OCI-LY7 (cell line): ENCODE measurements at regions not wholly inside any gene's neighbourhood (a gene's known extent, or its start where the extent isn't known, plus 50 kb on each side); places are given as distances from the start of the nearest gene placed in this dataset.

Experiments
- BruUV-seq: library from RNA; stranded (reverse); fragments of 400-500 nt; replicated peaks from 2 replicates; lab custom pipeline; 2021; lab: Mats Ljungman, UMichigan
- CTCF ChIA-PET: fragments of 300-600 bp; sonication (Branson Sonifier 250); formaldehyde crosslinking; loops from one replicate; lab custom pipeline; 2022; ENCODE audit warnings: antibody characterized with exemption; ENCODE audit not compliant: unreplicated experiment; lab: Charles Lee
- POLR2A ChIA-PET: fragments of 300-600 bp; sonication (Branson Sonifier 250); formaldehyde crosslinking; loops from one replicate; lab custom pipeline; 2022; ENCODE audit warnings: antibody characterized with exemption; lab: Charles Lee
- DNase-seq: peaks from one replicate; pipeline ENCODE4 v3.0.0-alpha.2; 2015; ENCODE audit warnings: low spot score
- H2AFZ ChIP-seq: fragments of 200-600 bp; sonication (generic), shearing (Covaris generic); 2 replicates; pipeline ENCODE4 v1.6.1; 2014; ENCODE audit warnings: mild to moderate bottlenecking, antibody characterized with exemption, low read length, moderate library complexity
- H3K27ac ChIP-seq: fragments of 200-600 bp; sonication (generic); 2 replicates; pipeline ENCODE4 v1.5.1; 2014; ENCODE audit warnings: mixed run types, low read depth, mild to moderate bottlenecking, moderate library complexity, low read length, inconsistent platforms; ENCODE audit not compliant: poor library complexity, severe bottlenecking
- H3K36me3 ChIP-seq: fragments of 200-600 bp; sonication (generic); 2 replicates; pipeline ENCODE4 v1.6.1; 2014; ENCODE audit warnings: mild to moderate bottlenecking, antibody characterized with exemption, low read length, moderate library complexity, mixed read lengths; ENCODE audit not compliant: insufficient read depth
- H3K4me1 ChIP-seq: fragments of 200-600 bp; sonication (generic); 2 replicates; pipeline ENCODE4 v1.5.1; 2014; ENCODE audit warnings: mild to moderate bottlenecking, low read length; ENCODE audit not compliant: insufficient read depth, poor library complexity, severe bottlenecking
- H3K4me2 ChIP-seq: fragments of 200-600 bp; sonication (generic); 2 replicates; pipeline ENCODE4 v1.6.1; 2014; ENCODE audit warnings: mild to moderate bottlenecking, low read length
- H3K4me3 ChIP-seq: fragments of 200-600 bp; sonication (generic); 2 replicates; pipeline ENCODE4 v1.5.1; 2014; ENCODE audit warnings: mild to moderate bottlenecking, low read depth, low read length; ENCODE audit not compliant: poor library complexity, severe bottlenecking
- H3K79me2 ChIP-seq: fragments of 200-600 bp; sonication (generic); 2 replicates; pipeline ENCODE4 v1.6.1; 2016; ENCODE audit warnings: low read depth, mild to moderate bottlenecking, low read length, moderate library complexity, mixed read lengths; ENCODE audit not compliant: insufficient read depth
- H3K9me2 ChIP-seq: fragments of 200-600 bp; sonication (generic); 2 replicates; pipeline ENCODE4 v1.6.1; 2016; ENCODE audit warnings: mild to moderate bottlenecking, low read length, mixed read lengths; ENCODE audit not compliant: insufficient read depth
- H3K9me3 ChIP-seq: fragments of 200-600 bp; sonication (generic); 2 replicates; pipeline ENCODE4 v1.6.1; 2014; ENCODE audit warnings: mild to moderate bottlenecking, mixed run types, low read length, mixed read lengths
- H4K20me1 ChIP-seq: fragments of 200-600 bp; sonication (generic); 2 replicates; pipeline ENCODE4 v1.6.1; 2014; ENCODE audit warnings: mild to moderate bottlenecking, antibody characterized with exemption, low read length, moderate library complexity, mixed read lengths; ENCODE audit not compliant: insufficient read depth
- EZH2phosphoT487 ChIP-seq: fragments of 200-600 bp; sonication (generic); IDR thresholded peaks from 2 replicates; pipeline ENCODE4 v1.6.1; 2018; ENCODE audit warnings: low read depth, borderline replicate concordance, mild to moderate bottlenecking, mixed run types, antibody characterized with exemption, low read length, moderate library complexity, mixed read lengths
- intact Hi-C: fragments of 100-400 bp; cut with micrococcal nuclease; formaldehyde crosslinking; loops from one replicate; pipeline ENCODE4 v1.10.0; 2022; ENCODE audit not compliant: unreplicated experiment
- TF ChIP-seq, protein P1 (sequence below): fragments of 200-600 bp; sonication (generic); conservative IDR thresholded peaks from 2 replicates; pipeline ENCODE4 v1.5.1; 2014; ENCODE audit warnings: mild to moderate bottlenecking, antibody characterized with exemption, low read length, moderate library complexity, mixed read lengths

DNA sequence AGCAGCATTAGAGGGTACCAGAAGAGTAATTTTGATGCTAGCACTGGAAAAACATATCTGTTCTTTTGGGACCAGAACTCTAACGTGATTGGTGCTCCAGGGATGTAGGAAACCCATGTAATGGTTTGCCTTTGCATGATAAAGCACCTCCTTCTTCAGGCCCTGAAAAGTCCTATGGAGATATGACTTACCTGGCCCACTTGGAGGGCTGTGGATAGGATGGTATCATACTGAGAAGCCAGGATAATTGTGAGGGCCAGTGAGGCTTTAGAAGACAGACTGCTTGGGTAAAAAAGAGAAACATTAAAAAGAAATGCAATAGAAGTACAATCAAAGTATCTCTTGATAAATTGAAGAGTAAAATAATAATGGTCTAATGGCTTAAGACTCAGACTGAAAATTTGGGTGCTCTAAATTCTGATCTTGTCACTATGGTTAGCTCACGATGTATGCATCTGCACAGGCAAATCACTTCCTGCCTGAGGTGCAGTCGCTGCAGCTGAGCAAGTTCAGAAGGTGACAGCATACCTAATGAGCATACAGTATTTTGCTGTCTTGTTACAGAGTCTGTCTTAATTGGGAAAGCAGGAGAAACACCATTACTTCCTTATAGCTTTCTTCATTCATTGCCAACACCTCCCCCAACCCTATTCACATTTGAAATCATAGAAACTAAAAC is 371.5 kb downstream of the NUP35 start:
- DNase-seq: peak; percentile 69
- H2AFZ ChIP-seq: peak overlapping the region; percentile 75
- ChIA-PET POLR2A (interaction anchor here (0.6 to 1.5 kb wide), 7 partner anchors 8 to 843 kb away, joined by 3 to 5 read pairs (median 3); no protein-coding TSS in a partner anchor), CTCF (no interaction called here)
- H4K20me1 ChIP-seq: no peaks in the 10 kb centered on the region
- peak overlapping the region; percentile 31 for H3K27ac ChIP-seq
- H3K4me3 ChIP-seq: peak overlapping the region; percentile 40
- no peaks in the 10 kb centered on the region for H3K79me2 ChIP-seq
- H3K4me1 ChIP-seq: peaks cover 18% of the 10 kb centered on the region
- no peaks in the 10 kb centered on the region for H3K9me3 ChIP-seq
- peak overlapping the region; percentile 66 for H3K4me2 ChIP-seq
- intact Hi-C loops: no loop called here
- no peaks in the 10 kb centered on the region for H3K36me3 ChIP-seq
- TF ChIP-seq EZH2phosphoT487: no peak
- TF ChIP-seq, protein P1, sequence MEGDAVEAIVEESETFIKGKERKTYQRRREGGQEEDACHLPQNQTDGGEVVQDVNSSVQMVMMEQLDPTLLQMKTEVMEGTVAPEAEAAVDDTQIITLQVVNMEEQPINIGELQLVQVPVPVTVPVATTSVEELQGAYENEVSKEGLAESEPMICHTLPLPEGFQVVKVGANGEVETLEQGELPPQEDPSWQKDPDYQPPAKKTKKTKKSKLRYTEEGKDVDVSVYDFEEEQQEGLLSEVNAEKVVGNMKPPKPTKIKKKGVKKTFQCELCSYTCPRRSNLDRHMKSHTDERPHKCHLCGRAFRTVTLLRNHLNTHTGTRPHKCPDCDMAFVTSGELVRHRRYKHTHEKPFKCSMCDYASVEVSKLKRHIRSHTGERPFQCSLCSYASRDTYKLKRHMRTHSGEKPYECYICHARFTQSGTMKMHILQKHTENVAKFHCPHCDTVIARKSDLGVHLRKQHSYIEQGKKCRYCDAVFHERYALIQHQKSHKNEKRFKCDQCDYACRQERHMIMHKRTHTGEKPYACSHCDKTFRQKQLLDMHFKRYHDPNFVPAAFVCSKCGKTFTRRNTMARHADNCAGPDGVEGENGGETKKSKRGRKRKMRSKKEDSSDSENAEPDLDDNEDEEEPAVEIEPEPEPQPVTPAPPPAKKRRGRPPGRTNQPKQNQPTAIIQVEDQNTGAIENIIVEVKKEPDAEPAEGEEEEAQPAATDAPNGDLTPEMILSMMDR: no peak
- BruUV-seq: no TSS peak
- H3K9me2 ChIP-seq: no peaks in the 10 kb centered on the region

DNA sequence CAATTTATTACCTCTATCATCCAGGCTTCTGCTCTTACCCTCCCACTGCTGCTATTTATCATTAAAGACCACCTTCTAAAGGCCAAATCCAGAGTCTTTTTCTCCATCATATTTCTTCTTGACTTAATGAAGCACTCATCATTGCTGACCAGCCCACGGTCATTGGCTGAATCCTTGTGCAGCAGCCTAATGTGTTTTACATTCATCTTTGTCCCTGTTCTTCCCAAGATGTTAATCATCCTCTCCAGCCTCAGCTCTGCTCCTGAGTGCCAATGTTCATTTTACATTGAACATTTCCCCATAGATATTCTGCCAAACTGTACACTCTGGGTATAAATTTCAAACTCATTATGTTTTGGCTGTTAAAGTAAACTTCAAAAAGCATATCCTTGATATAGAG is 373.6 kb downstream of the NUP35 start:
- intact Hi-C loops: no loop called here
- Histone ChIP-seq H4K20me1 (no peaks in the 10 kb centered on the region), H3K36me3 (no peaks in the 10 kb centered on the region), H3K27ac (no peak overlapping the region), H3K4me1 (peaks cover 18% of the 10 kb centered on the region), H3K9me3 (no peaks in the 10 kb centered on the region), H3K4me3 (no peak overlapping the region), H3K4me2 (no peak overlapping the region), H3K9me2 (no peaks in the 10 kb centered on the region), H3K79me2 (no peaks in the 10 kb centered on the region), H2AFZ (no peak overlapping the region)
- BruUV-seq: no TSS peak
- TF ChIP-seq, protein P1: no peak
- no peak for TF ChIP-seq EZH2phosphoT487
- ChIA-PET POLR2A (interaction anchor here (1.3 kb wide), 1 partner anchor 10 kb away, joined by 3 read pairs; no protein-coding TSS in a partner anchor), CTCF (interaction anchor here (1.0 kb wide), 1 partner anchor 246 kb away, joined by 3 read pairs; no protein-coding TSS in a partner anchor)
- no peak for DNase-seq

- H3K27ac ChIP-seq: no peak overlapping the region
- H3K79me2 ChIP-seq: no peaks in the 10 kb centered on the region
- H4K20me1 ChIP-seq: no peaks in the 10 kb centered on the region
- intact Hi-C loops: no loop called here
- POLR2A ChIA-PET: no interaction called here
- BruUV-seq: no TSS peak
- H2AFZ ChIP-seq: no peak overlapping the region
- no peaks in the 10 kb centered on the region for H3K9me2 ChIP-seq
- H3K9me3 ChIP-seq: no peaks in the 10 kb centered on the region
- CTCF ChIA-PET: no interaction called here
- DNase-seq: no peak
- H3K4me1 ChIP-seq: no peaks in the 10 kb centered on the region
- H3K4me2 ChIP-seq: no peak overlapping the region
- no peaks in the 10 kb centered on the region for H3K36me3 ChIP-seq
- TF ChIP-seq EZH2phosphoT487: no peak
- TF ChIP-seq, protein P1: no peak
- no peak overlapping the region for H3K4me3 ChIP-seq
Measured at GRCh38 chr2:183505911-183506310, 381.7 kb downstream of the NUP35 start.
